GM23338 (cell line): ENCODE measurements at regions not wholly inside any gene's neighbourhood (a gene's known extent, or its start where the extent isn't known, plus 50 kb on each side); places are given as distances from the start of the nearest gene placed in this dataset.

Experiments
- ATAC-seq: fragments of 200-7000 bp; cut with Tn5 transposase; 3 replicates; pipeline ENCODE4 v1.9.1; 2020
- DNase-seq: peaks from one replicate; pipeline ENCODE4 v3.0.0-alpha.2; 2015; ENCODE audit warnings: low spot score
- H2AFZ ChIP-seq: fragments of 200-600 bp; sonication (generic); 2 replicates; pipeline ENCODE4 v1.8.0; 2016; ENCODE audit warnings: antibody characterized with exemption, mild to moderate bottlenecking, moderate library complexity
- H3F3A ChIP-seq: fragments of 200-600 bp; sonication (generic); replicated peaks from 2 replicates; pipeline ENCODE4 v1.8.0; 2017; ENCODE audit warnings: antibody characterized with exemption, mixed run types, low read depth
- H3K27ac ChIP-seq: fragments of 200-600 bp; sonication (generic); 2 replicates; pipeline ENCODE4 v1.6.1; 2016; ENCODE audit warnings: low read depth
- H3K27me3 ChIP-seq: fragments of 200-600 bp; sonication (generic); 2 replicates; pipeline ENCODE4 v1.8.0; 2016; ENCODE audit warnings: mild to moderate bottlenecking, mixed run types, moderate library complexity; ENCODE audit not compliant: insufficient read depth
- H3K36me3 ChIP-seq: fragments of 200-600 bp; sonication (generic); 2 replicates; pipeline ENCODE4 v1.8.0; 2016; ENCODE audit warnings: mild to moderate bottlenecking; ENCODE audit not compliant: insufficient read depth
- H3K4me1 ChIP-seq: fragments of 200-600 bp; sonication (generic); 2 replicates; pipeline ENCODE4 v1.8.0; 2016; ENCODE audit warnings: mild to moderate bottlenecking, moderate library complexity; ENCODE audit not compliant: insufficient read depth
- H3K4me2 ChIP-seq: fragments of 200-600 bp; sonication (generic); 2 replicates; pipeline ENCODE4 v1.7.1; 2017; ENCODE audit warnings: mixed run types
- H3K4me3 ChIP-seq: fragments of 200-600 bp; sonication (generic); 2 replicates; pipeline ENCODE4 v1.6.1; 2016; ENCODE audit warnings: mixed run types
- H3K79me2 ChIP-seq: fragments of 200-600 bp; sonication (generic); replicated peaks from 2 replicates; pipeline ENCODE4 v1.8.0; 2017; ENCODE audit warnings: mild to moderate bottlenecking; ENCODE audit not compliant: insufficient read depth
- H3K9me2 ChIP-seq: fragments of 200-600 bp; sonication (generic); 2 replicates; pipeline ENCODE4 v1.8.0; 2017; ENCODE audit not compliant: insufficient read depth
- H4K20me1 ChIP-seq: fragments of 200-600 bp; sonication (generic); replicated peaks from 2 replicates; pipeline ENCODE4 v1.8.0; 2017; ENCODE audit warnings: mild to moderate bottlenecking; ENCODE audit not compliant: insufficient read depth
- H3K27ac Mint-ChIP-seq: 2 replicates; pipeline ENCODE4 v1.8.0; 2020; ENCODE audit warnings: inconsistent platforms, mild to moderate bottlenecking, moderate library complexity, mixed read lengths
- H3K27me3 Mint-ChIP-seq: 3 replicates; pipeline ENCODE4 v1.8.0; 2022; ENCODE audit warnings: low read depth, mild to moderate bottlenecking, moderate library complexity, mixed read lengths, inconsistent platforms; ENCODE audit not compliant: insufficient read depth, poor library complexity
- H3K36me3 Mint-ChIP-seq: 3 replicates; pipeline ENCODE4 v1.8.0; 2021; ENCODE audit warnings: low read depth, mild to moderate bottlenecking, inconsistent platforms, moderate library complexity, mixed read lengths
- H3K4me1 Mint-ChIP-seq: 3 replicates; pipeline ENCODE4 v1.8.0; 2020; ENCODE audit warnings: mild to moderate bottlenecking, inconsistent platforms, mixed read lengths
- H3K4me3 Mint-ChIP-seq: 3 replicates; pipeline ENCODE4 v1.8.0; 2021; ENCODE audit warnings: moderate library complexity, mild to moderate bottlenecking, inconsistent platforms, mixed read lengths
- H3K9me3 Mint-ChIP-seq: 3 replicates; pipeline ENCODE4 v1.8.0; 2020; ENCODE audit warnings: moderate library complexity, mild to moderate bottlenecking, inconsistent platforms, mixed read lengths
- CREB1 ChIP-seq: fragments of 250-450 bp; sonication (Bioruptor Pico); IDR thresholded peaks from 2 replicates; pipeline ENCODE4 v1.5.0; 2020; ENCODE audit warnings: low read depth, mild to moderate bottlenecking, moderate library complexity
- CTCF ChIP-seq, 2 experiments: fragments of 200-600 bp in 1 of 2; sonication (generic) in 1 of 2; conservative IDR thresholded peaks; 2 replicates each; pipeline versions ENCODE4 v1.5.1 to v1.6.1; 2016 to 2017; ENCODE audit warnings: antibody characterized with exemption in 2 of 2, low read depth in 2 of 2, mild to moderate bottlenecking in 2 of 2, moderate library complexity in 1 of 2
- ETS1 ChIP-seq: IDR thresholded peaks from 2 replicates; pipeline ENCODE4 v1.6.1; 2016; ENCODE audit warnings: antibody characterized with exemption
- EZH2 ChIP-seq: fragments of 200-600 bp; sonication (generic); IDR thresholded peaks from one replicate; pipeline ENCODE4 v1.8.0; 2017; ENCODE audit warnings: antibody characterized with exemption, mild to moderate bottlenecking, low read depth; ENCODE audit not compliant: unreplicated experiment
- EZH2phosphoT487 ChIP-seq: fragments of 200-600 bp; sonication (generic); IDR thresholded peaks from one replicate; pipeline ENCODE4 v1.8.1; 2018; ENCODE audit warnings: antibody characterized with exemption; ENCODE audit not compliant: unreplicated experiment
- JUNB ChIP-seq: IDR thresholded peaks from one replicate; pipeline ENCODE4 v1.6.1; 2016; ENCODE audit warnings: antibody characterized with exemption; ENCODE audit not compliant: unreplicated experiment
- NANOG ChIP-seq: IDR thresholded peaks from 2 replicates; pipeline ENCODE4 v1.6.1; 2016; ENCODE audit warnings: antibody characterized with exemption, borderline replicate concordance
- POLR2AphosphoS5 ChIP-seq: IDR thresholded peaks from 2 replicates; pipeline ENCODE4 v1.6.1; 2016; ENCODE audit warnings: antibody characterized with exemption, low read depth
- REST ChIP-seq: IDR thresholded peaks from one replicate; pipeline ENCODE4 v1.6.1; 2018; ENCODE audit warnings: antibody characterized with exemption; ENCODE audit not compliant: unreplicated experiment
- STAT1 ChIP-seq: IDR thresholded peaks from one replicate; pipeline ENCODE4 v1.6.1; 2016; ENCODE audit warnings: antibody characterized with exemption; ENCODE audit not compliant: unreplicated experiment
- ZNF114 ChIP-seq: fragments of 250-450 bp; sonication (Bioruptor Pico); IDR thresholded peaks from 2 replicates; pipeline ENCODE4 v1.5.0; 2020; ENCODE audit warnings: mild to moderate bottlenecking, moderate library complexity
- ZNF331 ChIP-seq: fragments of 250-450 bp; sonication (Bioruptor Pico); IDR thresholded peaks from 2 replicates; pipeline ENCODE4 v1.5.0; 2020; ENCODE audit warnings: low read depth, mild to moderate bottlenecking, moderate library complexity
- ZNF462 ChIP-seq: fragments of 250-450 bp; sonication (Bioruptor Pico); IDR thresholded peaks from 2 replicates; pipeline ENCODE4 v1.5.0; 2020; ENCODE audit warnings: mild to moderate bottlenecking, moderate library complexity

GRCh38 chr4:66837279-66837922 lies 707.9 kb downstream of the CENPC start:
- DNase-seq (no peak), ATAC-seq (no peak)
- Histone ChIP-seq H2AFZ (no peak overlapping the region), H3K27me3 (no peaks in the 10 kb centered on the region), H3K9me2 (no peaks in the 10 kb centered on the region), H3K27ac (no peak overlapping the region), H3K36me3 (peaks cover 2% of the 10 kb centered on the region; the same call in 1 of the 2 replicates), H3F3A (no peaks in the 10 kb centered on the region), H3K4me3 (no peak overlapping the region), H3K4me2 (no peak overlapping the region), H3K4me1 (no peaks in the 10 kb centered on the region), H4K20me1 (no peaks in the 10 kb centered on the region), H3K79me2 (no peaks in the 10 kb centered on the region)
- H3K9me3 Mint-ChIP-seq: peaks cover 8% of the 10 kb centered on the region
- TF ChIP-seq ZNF331 (CRISPR knock-in tag) (no peak), STAT1 (no peak), EZH2phosphoT487 (no peak), POLR2AphosphoS5 (no peak), NANOG (no peak), CTCF (conservative IDR thresholded peaks at IDR 0.05; ENCODE audit: low read depth in 2 of 2) (no peak), EZH2 (no peak), ZNF462 (CRISPR knock-in tag) (no peak), REST (no peak), ZNF114 (CRISPR knock-in tag) (no peak), CREB1 (no peak), ETS1 (no peak), JUNB (no peak)
- peaks cover 10% of the 10 kb centered on the region; the same call in 2 of the 3 replicates for H3K36me3 Mint-ChIP-seq
- H3K27me3 Mint-ChIP-seq: no peaks in the 10 kb centered on the region
- H3K4me3 Mint-ChIP-seq: no peak overlapping the region
- H3K27ac Mint-ChIP-seq: no peak overlapping the region
- peaks cover 2% of the 10 kb centered on the region; the same call in 2 of the 3 replicates for H3K4me1 Mint-ChIP-seq
